Prostate gland (tissue), 2 donors: ENCODE measurements at regions not wholly inside any gene's neighbourhood (a gene's known extent, or its start where the extent isn't known, plus 50 kb on each side); places are given as distances from the start of the nearest gene placed in this dataset.

Experiments used
- CTCF ChIP-seq, 4 experiments: fragments of 200-600 bp in 2 of 4; fragments of 450-650 bp in 2 of 4; sonication (generic) in 2 of 4; IDR thresholded peaks; 1 replicate in 3 of 4; 2 replicates in 1 of 4; pipeline ENCODE4 v1.5.1; 2016 to 2019; ENCODE audit warnings: antibody characterized with exemption in 4 of 4, mild to moderate bottlenecking in 2 of 4, moderate library complexity in 2 of 4
- POLR2AphosphoS5 ChIP-seq: sonication (generic); formaldehyde crosslinking; IDR thresholded peaks from one replicate; pipeline ENCODE4 v1.6.1; 2017; ENCODE audit warnings: antibody characterized with exemption

- no peak for TF ChIP-seq CTCF (IDR thresholded peaks at IDR 0.05)
- TF ChIP-seq POLR2AphosphoS5 = no peak
These were observed 246.6 kb downstream of the RRAGC start for GRCh38 chr1:38612951-38613350.
